NCI-H2107 treated with DMSO at 0.1 percent for 48 hours (cell line): ENCODE measurements at regions not wholly inside any gene's neighbourhood (a gene's known extent, or its start where the extent isn't known, plus 50 kb on each side); places are given as distances from the start of the nearest gene placed in this dataset.

Experiments used
- DNase-seq: peaks from one replicate; lab custom pipeline; 2025; ENCODE audit not compliant: unreplicated experiment; lab: John Stamatoyannopoulos, UW

GRCh38 chr7:31455844-31456243 is 58.0 kb upstream of the ITPRID1 start:
- no peak for DNase-seq

- no peak for DNase-seq
Observed at GRCh38 chr7:31456646-31457368, 57.1 kb upstream of the ITPRID1 start.

GRCh38 chr7:31457551-31457950 is 56.3 kb upstream of the ITPRID1 start:
- DNase-seq, result no peak

- DNase-seq, result no peak
Observed at GRCh38 chr7:31458203-31458602, 55.7 kb upstream of the ITPRID1 start.

- DNase-seq, result no peak
Observed at GRCh38 chr7:31462636-31463035, 51.3 kb upstream of the ITPRID1 start.
